H9 (cell line): ENCODE measurements at regions not wholly inside any gene's neighbourhood (a gene's known extent, or its start where the extent isn't known, plus 50 kb on each side); places are given as distances from the start of the nearest gene placed in this dataset.

Source experiments
- DNase-seq: peaks from one replicate; pipeline ENCODE4 v3.0.0-alpha.2; 2017
- H2AFZ ChIP-seq: one replicate; pipeline ENCODE4 v1.6.1; 2013; ENCODE audit warnings: mild to moderate bottlenecking, low read length, control low read depth, moderate library complexity
- H2AK5ac ChIP-seq: 2 replicates; pipeline ENCODE4 v1.6.1; 2013; ENCODE audit warnings: low read length, control low read depth, mixed read lengths; ENCODE audit not compliant: insufficient read length
- H2BK120ac ChIP-seq: one replicate; pipeline ENCODE4 v1.6.1; 2013; ENCODE audit warnings: low read depth, mild to moderate bottlenecking, low read length, control low read depth, inconsistent platforms; ENCODE audit not compliant: poor library complexity, severe bottlenecking
- H2BK12ac ChIP-seq: 2 replicates; pipeline ENCODE4 v1.6.1; 2013; ENCODE audit warnings: low read length, control low read depth, mixed read lengths, low read depth; ENCODE audit not compliant: insufficient read length
- H2BK15ac ChIP-seq: 2 replicates; pipeline ENCODE4 v1.6.1; 2013; ENCODE audit warnings: low read depth, low read length, control low read depth
- H2BK20ac ChIP-seq: one replicate; pipeline ENCODE4 v1.6.1; 2013; ENCODE audit warnings: low read depth, mild to moderate bottlenecking, low read length, control low read depth, inconsistent platforms; ENCODE audit not compliant: poor library complexity, severe bottlenecking
- H2BK5ac ChIP-seq: 2 replicates; pipeline ENCODE4 v1.6.1; 2013; ENCODE audit warnings: low read length, control low read depth, mixed read lengths; ENCODE audit not compliant: insufficient read length
- H3K14ac ChIP-seq: 2 replicates; pipeline ENCODE4 v1.6.1; 2013; ENCODE audit warnings: low read length, control low read depth; ENCODE audit not compliant: insufficient read depth
- H3K18ac ChIP-seq: 2 replicates; pipeline ENCODE4 v1.6.1; 2013; ENCODE audit warnings: low read depth, mild to moderate bottlenecking, mixed read lengths, low read length, control low read depth; ENCODE audit not compliant: insufficient read length
- H3K23ac ChIP-seq: 2 replicates; pipeline ENCODE4 v1.6.1; 2013; ENCODE audit warnings: low read length, control low read depth, mixed read lengths, low read depth; ENCODE audit not compliant: insufficient read length
- H3K23me2 ChIP-seq: 2 replicates; pipeline ENCODE4 v1.6.1; 2013; ENCODE audit warnings: low read depth, mild to moderate bottlenecking, mixed read lengths, low read length, control low read depth; ENCODE audit not compliant: insufficient read length, poor library complexity, severe bottlenecking
- H3K27ac ChIP-seq: 2 replicates; pipeline ENCODE4 v1.5.1; 2013; ENCODE audit warnings: low read length, control low read depth, mixed read lengths, low read depth; ENCODE audit not compliant: insufficient read length
- H3K27me3 ChIP-seq: 2 replicates; pipeline ENCODE4 v1.6.1; 2013; ENCODE audit warnings: low read length, control low read depth, inconsistent platforms; ENCODE audit not compliant: insufficient read depth
- H3K4ac ChIP-seq: 2 replicates; pipeline ENCODE4 v1.6.1; 2013; ENCODE audit warnings: low read depth, mild to moderate bottlenecking, control low read depth, inconsistent platforms, low read length, moderate library complexity
- H3K4me1 ChIP-seq: 2 replicates; pipeline ENCODE4 v1.6.1; 2013; ENCODE audit warnings: low read length, control low read depth, inconsistent platforms; ENCODE audit not compliant: insufficient read depth
- H3K4me2 ChIP-seq: 2 replicates; pipeline ENCODE4 v1.6.1; 2013; ENCODE audit warnings: low read length, control low read depth, mixed read lengths; ENCODE audit not compliant: insufficient read length, insufficient read depth
- H3K56ac ChIP-seq: 2 replicates; pipeline ENCODE4 v1.6.1; 2013; ENCODE audit warnings: low read depth, mild to moderate bottlenecking, mixed read lengths, low read length, control low read depth; ENCODE audit not compliant: insufficient read length
- H3K79me1 ChIP-seq: 2 replicates; pipeline ENCODE4 v1.6.1; 2013; ENCODE audit warnings: low read depth, mild to moderate bottlenecking, moderate library complexity, low read length, control low read depth, inconsistent platforms; ENCODE audit not compliant: insufficient read depth, poor library complexity, severe bottlenecking
- H3K79me2 ChIP-seq: 2 replicates; pipeline ENCODE4 v1.6.1; 2013; ENCODE audit warnings: low read length, control low read depth, inconsistent platforms; ENCODE audit not compliant: insufficient read depth
- H3K9ac ChIP-seq: 2 replicates; pipeline ENCODE4 v1.6.1; 2013; ENCODE audit warnings: low read length, control low read depth, mixed read lengths; ENCODE audit not compliant: insufficient read length; ENCODE audit errors: extremely low read depth
- H3K9me3 ChIP-seq: one replicate; pipeline ENCODE4 v1.6.1; 2013; ENCODE audit warnings: low read depth, low read length, inconsistent platforms; ENCODE audit not compliant: control insufficient read depth
- H3T11ph ChIP-seq: one replicate; pipeline ENCODE4 v1.6.1; 2013; ENCODE audit warnings: mild to moderate bottlenecking, low read length, control low read depth, inconsistent platforms
- H4K20me1 ChIP-seq: one replicate; pipeline ENCODE4 v1.6.1; 2013; ENCODE audit not compliant: control insufficient read depth, insufficient read length, insufficient read depth
- H4K5ac ChIP-seq: 2 replicates; pipeline ENCODE4 v1.6.1; 2013; ENCODE audit warnings: low read depth, mild to moderate bottlenecking, mixed read lengths, low read length, control low read depth; ENCODE audit not compliant: insufficient read length
- H4K8ac ChIP-seq: replicated peaks from 2 replicates; pipeline ENCODE4 v1.6.1; 2013; ENCODE audit warnings: low read length, control low read depth, mixed read lengths, low read depth; ENCODE audit not compliant: insufficient read length
- H4K91ac ChIP-seq: 2 replicates; pipeline ENCODE4 v1.6.1; 2013; ENCODE audit warnings: low read depth, mild to moderate bottlenecking, moderate library complexity, mixed read lengths, low read length, control low read depth; ENCODE audit not compliant: insufficient read length
- H3K27ac Mint-ChIP-seq, 3 experiments: 2 replicates in 2 of 3; 3 replicates in 1 of 3; pipeline ENCODE4 v1.8.0; 2020 to 2021; ENCODE audit warnings: mixed read lengths in 3 of 3, mild to moderate bottlenecking in 1 of 3, moderate library complexity in 1 of 3
- H3K27me3 Mint-ChIP-seq: 2 replicates; pipeline ENCODE4 v1.8.0; 2021; ENCODE audit warnings: low read depth, mild to moderate bottlenecking, moderate library complexity, mixed read lengths
- H3K36me3 Mint-ChIP-seq, 3 experiments: 2 replicates in 2 of 3; 3 replicates in 1 of 3; pipeline ENCODE4 v1.8.0; 2020 to 2021; ENCODE audit warnings: low read depth in 3 of 3, mixed read lengths in 3 of 3; ENCODE audit not compliant: insufficient read depth in 1 of 3
- H3K4me1 Mint-ChIP-seq, 2 experiments: 2 replicates each; pipeline ENCODE4 v1.8.0; 2020; ENCODE audit warnings: mixed read lengths in 2 of 2
- H3K4me3 Mint-ChIP-seq, 2 experiments: 2 replicates in 1 of 2; 3 replicates in 1 of 2; pipeline ENCODE4 v1.8.0; 2020 to 2021; ENCODE audit warnings: mild to moderate bottlenecking in 2 of 2, mixed read lengths in 2 of 2, moderate library complexity in 1 of 2
- H3K9me3 Mint-ChIP-seq, 2 experiments: 2 replicates in 1 of 2; 3 replicates in 1 of 2; pipeline ENCODE4 v1.8.0; 2020; ENCODE audit warnings: mild to moderate bottlenecking in 2 of 2, mixed read lengths in 2 of 2, moderate library complexity in 1 of 2
- CTCF ChIP-seq: fragments of 200-600 bp; sonication (generic); conservative IDR thresholded peaks from 3 replicates; pipeline ENCODE4 v1.8.0; 2021; ENCODE audit warnings: antibody characterized with exemption, mild to moderate bottlenecking
- WGBS: extraction: QIAGEN DNeasy Blood & Tissue Kit; methylation state at CpG from one replicate; pipeline ENCODE4 v1.1.7; 2013; ENCODE audit warnings: missing lambda C conversion rate, low lambda C conversion rate, mixed read lengths; ENCODE audit not compliant: insufficient read length; ENCODE audit errors: extremely low coverage; 5-methylcytosine and 5-hydroxymethylcytosine counted together

- Histone ChIP-seq H3K9me3 (no peaks in the 10 kb centered on the region), H3K79me2 (no peaks in the 10 kb centered on the region), H3K27ac (no peak overlapping the region), H3K9ac (no peak overlapping the region), H3K4ac (no peak overlapping the region), H2BK120ac (no peak overlapping the region), H2AK5ac (no peak overlapping the region), H4K8ac (no peak overlapping the region), H3K23ac (no peak overlapping the region), H3K18ac (no peak overlapping the region), H3K56ac (no peak overlapping the region), H2BK15ac (no peak overlapping the region), H3K79me1 (no peaks in the 10 kb centered on the region), H2BK12ac (no peak overlapping the region), H2BK5ac (no peak overlapping the region), H3K4me2 (no peak overlapping the region), H3K14ac (no peak overlapping the region), H3K27me3 (no peaks in the 10 kb centered on the region), H4K20me1 (no peaks in the 10 kb centered on the region), H3K4me1 (no peaks in the 10 kb centered on the region), H3K23me2 (no peaks in the 10 kb centered on the region), H3T11ph (no peak overlapping the region), H2AFZ (no peak overlapping the region), H4K91ac (no peak overlapping the region), H4K5ac (no peak overlapping the region), H2BK20ac (no peak overlapping the region)
- Mint-ChIP-seq H3K27me3 (no peaks in the 10 kb centered on the region; the same call in none of the 2 replicates), H3K9me3 (peaks cover 0 to 3% of the 10 kb centered on the region in 2 experiments; a peak in 1 of 5 replicates), H3K27ac (no peak overlapping the region), H3K4me1 (peaks cover 5 to 10% of the 10 kb centered on the region in 2 experiments), H3K4me3 (no peak overlapping the region), H3K36me3 (no peaks in the 10 kb centered on the region)
- no peak for DNase-seq
- WGBS, result no CpG with 5 or more reads among the region's 5 CpGs
- TF ChIP-seq CTCF, result no peak
Observed at GRCh38 chr16:66193543-66194229, 172.8 kb upstream of the CDH5 start.
